ENCODE measurements at regions not wholly inside any gene's neighbourhood (a gene's known extent, or its start where the extent isn't known, plus 50 kb on each side); places are given as distances from the start of the nearest gene placed in this dataset.
"Not testable (repeated sequence)": the region's sequence is repeated elsewhere in the genome, so short reads cannot be mapped to it uniquely, and the experiment has no call there.

DNA sequence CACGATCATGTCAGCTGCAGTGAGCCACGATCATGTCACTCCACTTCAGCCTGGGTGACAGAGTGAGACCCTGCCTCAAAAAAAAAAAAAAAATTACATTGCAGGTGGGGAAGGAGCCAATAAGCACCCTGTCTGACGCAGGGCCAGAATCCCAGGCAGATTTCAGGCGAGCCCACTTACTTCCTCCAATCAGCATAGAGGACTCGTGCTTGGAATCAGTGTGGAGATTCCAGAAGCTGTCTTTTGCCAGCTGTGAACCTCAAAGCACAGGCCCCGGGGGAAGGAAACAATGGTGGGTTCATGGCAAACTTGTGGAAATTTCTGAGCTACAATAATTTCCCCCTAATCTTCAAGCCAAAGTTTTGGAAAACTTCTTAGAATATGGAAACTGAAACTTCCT, 178.2 kb upstream of the ZNF644 start:
- H3K36me3 ChIP-seq: no peaks in the 10 kb centered on the region
- TF ChIP-seq, protein P1, sequence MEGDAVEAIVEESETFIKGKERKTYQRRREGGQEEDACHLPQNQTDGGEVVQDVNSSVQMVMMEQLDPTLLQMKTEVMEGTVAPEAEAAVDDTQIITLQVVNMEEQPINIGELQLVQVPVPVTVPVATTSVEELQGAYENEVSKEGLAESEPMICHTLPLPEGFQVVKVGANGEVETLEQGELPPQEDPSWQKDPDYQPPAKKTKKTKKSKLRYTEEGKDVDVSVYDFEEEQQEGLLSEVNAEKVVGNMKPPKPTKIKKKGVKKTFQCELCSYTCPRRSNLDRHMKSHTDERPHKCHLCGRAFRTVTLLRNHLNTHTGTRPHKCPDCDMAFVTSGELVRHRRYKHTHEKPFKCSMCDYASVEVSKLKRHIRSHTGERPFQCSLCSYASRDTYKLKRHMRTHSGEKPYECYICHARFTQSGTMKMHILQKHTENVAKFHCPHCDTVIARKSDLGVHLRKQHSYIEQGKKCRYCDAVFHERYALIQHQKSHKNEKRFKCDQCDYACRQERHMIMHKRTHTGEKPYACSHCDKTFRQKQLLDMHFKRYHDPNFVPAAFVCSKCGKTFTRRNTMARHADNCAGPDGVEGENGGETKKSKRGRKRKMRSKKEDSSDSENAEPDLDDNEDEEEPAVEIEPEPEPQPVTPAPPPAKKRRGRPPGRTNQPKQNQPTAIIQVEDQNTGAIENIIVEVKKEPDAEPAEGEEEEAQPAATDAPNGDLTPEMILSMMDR (IDR thresholded peaks at IDR 0.05 in 8 of 11, conservative IDR thresholded peaks at IDR 0.05 in 3 of 11): no peak
- TF ChIP-seq POLR2A (IDR thresholded peaks at IDR 0.05): no peak
- no peak for TF ChIP-seq POLR2AphosphoS5 (IDR thresholded peaks at IDR 0.05)
- no peaks in the 10 kb centered on the region for H3K9me3 ChIP-seq
- no peaks in the 10 kb centered on the region for H3K4me1 ChIP-seq
- intact Hi-C loops (cut with DNase I; ENCODE audit: low total_unique reads): no loop called here
- DNase-seq: no peak
- H3K27me3 ChIP-seq (replicated peaks in 1 of 7): peaks cover 0 to 5% (median 0%) of the 10 kb centered on the region in 7 donors
- no peak overlapping the region for H3K27ac ChIP-seq
- WGBS, 5 donors: 72 to 86% (median 79%) methylated on average over 6 of the region's 6 CpGs
- no peak overlapping the region for H3K4me3 ChIP-seq

DNA sequence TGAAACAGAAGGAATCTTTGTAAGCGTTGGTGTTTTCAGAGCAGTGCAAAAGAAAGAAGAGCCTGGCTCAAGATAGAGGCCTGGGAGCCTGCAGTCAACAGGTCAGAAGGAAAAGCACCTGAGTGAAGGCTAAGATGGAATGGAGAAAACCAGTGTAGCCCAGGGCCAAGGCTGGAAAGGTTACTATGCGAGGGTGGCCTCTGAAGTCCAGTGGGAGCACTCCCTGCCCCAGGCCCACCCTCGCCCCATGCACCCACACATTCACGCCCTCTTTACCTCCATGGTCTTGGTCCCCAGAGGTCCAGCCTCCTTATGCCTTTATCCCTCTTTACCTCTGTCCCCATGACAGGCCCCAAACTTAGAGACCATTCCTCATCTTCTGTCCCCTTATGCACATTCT, 169.2 kb upstream of the ZNF644 start:
- Histone ChIP-seq H3K4me3 (no peak overlapping the region), H3K4me1 (no peaks in the 10 kb centered on the region), H3K27ac (no peak overlapping the region), H3K36me3 (no peaks in the 10 kb centered on the region), H3K9me3 (no peaks in the 10 kb centered on the region), H3K27me3 (replicated peaks in 1 of 7) (peaks cover 0 to 8% (median 0%) of the 10 kb centered on the region in 7 donors)
- intact Hi-C loops (cut with DNase I; ENCODE audit: low total_unique reads): no loop called here
- no peak for DNase-seq
- TF ChIP-seq POLR2AphosphoS5 (IDR thresholded peaks at IDR 0.05): no peak
- TF ChIP-seq, protein P1 (IDR thresholded peaks at IDR 0.05 in 8 of 11, conservative IDR thresholded peaks at IDR 0.05 in 3 of 11): no peak
- no peak for TF ChIP-seq POLR2A (IDR thresholded peaks at IDR 0.05)
- 82 to 90% (median 87%) methylated on average over 4 of the region's 4 CpGs for WGBS, 5 donors

GRCh38 chr1:91189096-91189495, 167.3 kb upstream of the ZNF644 start:
- H3K4me1 ChIP-seq: no peaks in the 10 kb centered on the region
- peaks cover 0 to 3% (median 0%) of the 10 kb centered on the region in 8 donors for H3K9me3 ChIP-seq
- no peak for TF ChIP-seq POLR2AphosphoS5 (IDR thresholded peaks at IDR 0.05)
- TF ChIP-seq, protein P1 (IDR thresholded peaks at IDR 0.05 in 8 of 11, conservative IDR thresholded peaks at IDR 0.05 in 3 of 11): no peak
- no peak for TF ChIP-seq POLR2A (IDR thresholded peaks at IDR 0.05)
- H3K4me3 ChIP-seq: no peak overlapping the region
- intact Hi-C loops (cut with DNase I; ENCODE audit: low total_unique reads): no loop called here
- no peaks in the 10 kb centered on the region for H3K36me3 ChIP-seq
- DNase-seq: no peak
- WGBS, 5 donors: 57 to 72% (median 69%) methylated on average over 4 of the region's 4 CpGs
- peaks cover 0 to 8% (median 0%) of the 10 kb centered on the region in 7 donors for H3K27me3 ChIP-seq (replicated peaks in 1 of 7)
- H3K27ac ChIP-seq: no peak overlapping the region

DNA sequence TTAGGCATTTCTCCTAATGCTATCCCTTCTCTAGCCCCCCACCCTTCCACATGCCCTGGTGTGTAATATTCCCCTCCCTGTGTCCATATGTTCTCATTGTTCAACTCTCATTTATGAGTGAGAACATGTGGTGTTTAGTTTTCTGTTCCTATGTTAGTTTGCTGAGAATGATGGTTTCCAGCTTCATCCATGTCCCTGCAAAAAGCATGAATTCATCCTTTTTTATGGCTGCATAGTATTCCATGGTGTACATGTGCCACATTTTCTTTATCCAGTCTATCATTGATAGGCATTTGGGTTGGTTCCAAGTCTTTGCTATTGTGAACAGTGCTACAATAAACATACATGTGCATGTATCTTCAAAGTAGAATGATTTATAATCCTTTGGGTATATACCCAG, 161.0 kb upstream of the ZNF644 start:
- H3K27ac ChIP-seq; intact Hi-C loops (cut with DNase I; ENCODE audit: low total_unique reads); H3K36me3 ChIP-seq; H3K9me3 ChIP-seq; H3K4me1 ChIP-seq; DNase-seq; H3K27me3 ChIP-seq (replicated peaks in 1 of 7); H3K4me3 ChIP-seq: not testable (repeated sequence)

DNA sequence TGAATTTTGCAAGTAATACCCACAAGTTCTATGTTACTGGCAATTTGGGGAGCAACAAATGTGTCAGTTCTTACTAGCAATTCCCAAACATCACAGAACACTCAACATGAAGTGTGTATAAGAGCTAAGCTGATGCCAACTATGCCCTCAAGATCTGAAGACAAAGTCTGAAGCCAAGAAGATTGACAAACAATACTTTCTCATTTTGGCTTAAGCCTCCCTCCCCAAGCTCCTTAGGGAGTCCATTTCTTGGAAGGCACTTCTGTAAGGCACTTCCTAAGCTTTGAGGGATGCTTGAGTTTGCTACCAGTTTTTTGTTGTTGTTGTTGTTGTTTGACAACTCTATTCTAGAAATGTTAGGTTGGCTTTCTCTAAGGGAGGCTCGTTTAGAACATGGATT, 154.4 kb upstream of the ZNF644 start:
- Histone ChIP-seq H3K4me3 (no peak overlapping the region), H3K27me3 (replicated peaks in 1 of 7) (peaks cover 0 to 48% (median 6%) of the 10 kb centered on the region in 7 donors), H3K36me3 (no peaks in the 10 kb centered on the region), H3K4me1 (no peaks in the 10 kb centered on the region), H3K9me3 (no peaks in the 10 kb centered on the region), H3K27ac (no peak overlapping the region)
- WGBS, 5 donors: 48 to 76% (median 62%) methylated on average over 1 of the region's 1 CpG
- DNase-seq: no peak
- intact Hi-C loops (cut with DNase I; ENCODE audit: low total_unique reads): no loop called here
- TF ChIP-seq, protein P1 (IDR thresholded peaks at IDR 0.05 in 8 of 11, conservative IDR thresholded peaks at IDR 0.05 in 3 of 11): no peak
- TF ChIP-seq POLR2A (IDR thresholded peaks at IDR 0.05) (no peak), POLR2AphosphoS5 (IDR thresholded peaks at IDR 0.05) (no peak)
